ENCODE measurements at regions not wholly inside any gene's neighbourhood (a gene's known extent, or its start where the extent isn't known, plus 50 kb on each side); places are given as distances from the start of the nearest gene placed in this dataset.

DNA sequence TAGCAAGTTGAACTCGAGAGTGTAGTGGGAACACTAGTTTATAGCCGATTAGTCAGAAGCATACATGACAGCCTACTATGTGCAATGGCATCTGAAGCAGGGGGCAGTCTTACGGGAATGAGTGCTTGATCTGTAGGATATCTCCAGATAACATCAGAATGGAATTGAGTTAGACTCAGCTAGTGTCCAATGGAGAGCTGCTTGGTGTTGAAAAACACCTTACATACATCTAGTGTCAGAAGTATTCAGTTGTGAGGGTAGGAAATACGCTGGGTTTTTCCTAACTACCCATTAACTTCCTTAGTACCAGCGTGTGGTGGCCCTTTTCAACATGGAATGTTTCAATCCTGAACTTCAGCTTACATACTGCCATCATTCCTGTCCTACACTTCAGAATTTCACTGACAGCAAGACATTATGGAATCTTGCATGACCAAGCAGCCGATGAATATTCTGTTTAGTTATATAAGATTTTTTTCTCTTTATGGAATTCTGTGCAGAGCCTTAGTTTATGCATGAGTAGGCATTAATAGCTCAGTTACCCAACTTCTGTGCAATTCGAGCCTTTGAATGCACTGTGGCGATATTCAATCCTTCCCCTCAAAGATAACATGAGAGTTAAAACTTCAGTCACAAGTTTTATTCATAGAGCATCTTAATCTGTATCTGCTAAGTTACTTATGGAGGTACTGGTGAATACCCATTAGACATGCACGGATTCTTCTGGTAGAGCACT is 218.6 kb upstream of the MOCS1 start:
- H3K36me3 Mint-ChIP-seq (ENCODE audit: low read depth) = no peaks in the 10 kb centered on the region

DNA sequence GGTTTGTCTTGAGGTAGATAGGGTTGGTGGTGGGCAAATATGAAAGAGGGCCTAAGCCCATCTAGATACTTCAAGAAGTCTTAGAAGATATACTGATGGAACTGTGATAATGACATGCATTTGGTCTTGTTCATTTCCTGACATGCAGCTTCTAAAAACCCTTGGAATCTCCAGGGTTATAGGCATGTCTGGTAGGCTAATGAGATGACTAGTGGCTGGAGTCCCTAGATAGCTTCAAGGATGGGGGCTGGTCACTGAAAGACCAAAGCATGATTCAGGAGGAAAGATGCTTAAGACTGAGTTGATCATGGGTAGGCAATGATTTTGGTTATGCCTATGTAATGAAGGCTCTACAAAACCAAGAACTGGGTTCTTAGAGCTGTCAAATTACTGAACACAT is 217.9 kb upstream of the MOCS1 start:
- Mint-ChIP-seq H3K27ac (no peak overlapping the region), H3K27me3 (ENCODE audit: insufficient read depth) (no peaks in the 10 kb centered on the region; the same call in 1 of the 2 replicates), H3K36me3 (ENCODE audit: low read depth) (no peaks in the 10 kb centered on the region), H3K9me3 (peaks cover 49% of the 10 kb centered on the region), H3K4me1 (ENCODE audit: low read depth) (no peaks in the 10 kb centered on the region), H3K4me3 (no peak overlapping the region)
- TF ChIP-seq, protein P1, sequence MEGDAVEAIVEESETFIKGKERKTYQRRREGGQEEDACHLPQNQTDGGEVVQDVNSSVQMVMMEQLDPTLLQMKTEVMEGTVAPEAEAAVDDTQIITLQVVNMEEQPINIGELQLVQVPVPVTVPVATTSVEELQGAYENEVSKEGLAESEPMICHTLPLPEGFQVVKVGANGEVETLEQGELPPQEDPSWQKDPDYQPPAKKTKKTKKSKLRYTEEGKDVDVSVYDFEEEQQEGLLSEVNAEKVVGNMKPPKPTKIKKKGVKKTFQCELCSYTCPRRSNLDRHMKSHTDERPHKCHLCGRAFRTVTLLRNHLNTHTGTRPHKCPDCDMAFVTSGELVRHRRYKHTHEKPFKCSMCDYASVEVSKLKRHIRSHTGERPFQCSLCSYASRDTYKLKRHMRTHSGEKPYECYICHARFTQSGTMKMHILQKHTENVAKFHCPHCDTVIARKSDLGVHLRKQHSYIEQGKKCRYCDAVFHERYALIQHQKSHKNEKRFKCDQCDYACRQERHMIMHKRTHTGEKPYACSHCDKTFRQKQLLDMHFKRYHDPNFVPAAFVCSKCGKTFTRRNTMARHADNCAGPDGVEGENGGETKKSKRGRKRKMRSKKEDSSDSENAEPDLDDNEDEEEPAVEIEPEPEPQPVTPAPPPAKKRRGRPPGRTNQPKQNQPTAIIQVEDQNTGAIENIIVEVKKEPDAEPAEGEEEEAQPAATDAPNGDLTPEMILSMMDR (IDR thresholded peaks at IDR 0.05) = no peak
- no peak for DNase-seq

More for the DNA sequence above, 218.6 kb upstream of the MOCS1 start:
- H3K4me3 Mint-ChIP-seq = no peak overlapping the region
- H3K4me1 Mint-ChIP-seq (ENCODE audit: low read depth) = no peaks in the 10 kb centered on the region
- no peak for DNase-seq
- no peaks in the 10 kb centered on the region; the same call in 1 of the 2 replicates for H3K27me3 Mint-ChIP-seq (ENCODE audit: insufficient read depth)
- TF ChIP-seq, protein P1 (IDR thresholded peaks at IDR 0.05) = no peak
- H3K27ac Mint-ChIP-seq = no peak overlapping the region
- peaks cover 52% of the 10 kb centered on the region for H3K9me3 Mint-ChIP-seq

DNA sequence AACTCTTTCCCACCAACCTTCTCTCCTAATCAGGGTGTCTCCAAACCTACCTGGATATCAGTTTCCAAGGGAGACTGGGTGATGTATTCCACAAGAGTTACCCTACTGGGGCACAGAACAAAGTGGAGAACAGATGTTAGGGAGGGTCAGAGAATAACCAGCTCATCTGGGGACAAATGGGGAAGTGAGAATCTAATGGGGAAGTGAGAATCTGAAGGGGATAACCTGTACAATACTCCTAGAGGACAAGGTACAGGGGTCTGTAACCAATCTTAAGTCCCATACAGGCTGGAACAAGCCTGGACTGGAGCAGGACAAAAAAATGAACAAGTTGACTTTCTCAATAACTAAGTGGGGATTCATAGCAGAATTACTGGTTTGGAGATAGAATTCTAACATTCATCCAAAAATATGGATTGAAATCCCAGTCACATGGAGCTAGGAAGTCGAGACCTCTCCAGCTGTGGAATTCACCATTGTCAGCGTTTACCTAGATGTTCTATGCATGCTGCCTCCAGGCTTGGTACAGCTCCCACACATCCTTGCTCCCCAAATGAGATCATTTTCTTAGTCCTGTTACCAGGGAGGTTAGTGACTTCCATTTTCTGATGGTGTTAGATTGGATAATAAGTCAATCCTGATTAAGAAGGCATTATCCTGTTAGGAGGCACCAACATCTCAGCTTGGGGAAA is 214.8 kb upstream of the MOCS1 start:
- no peaks in the 10 kb centered on the region for H3K27me3 Mint-ChIP-seq (ENCODE audit: insufficient read depth)
- peaks cover 39% of the 10 kb centered on the region for H3K9me3 Mint-ChIP-seq
- no peak overlapping the region for H3K27ac Mint-ChIP-seq
- no peak overlapping the region for H3K4me3 Mint-ChIP-seq
- no peaks in the 10 kb centered on the region for H3K4me1 Mint-ChIP-seq (ENCODE audit: low read depth)
- no peak for DNase-seq
- H3K36me3 Mint-ChIP-seq (ENCODE audit: low read depth) = no peaks in the 10 kb centered on the region
- TF ChIP-seq, protein P1 (IDR thresholded peaks at IDR 0.05) = no peak

DNA sequence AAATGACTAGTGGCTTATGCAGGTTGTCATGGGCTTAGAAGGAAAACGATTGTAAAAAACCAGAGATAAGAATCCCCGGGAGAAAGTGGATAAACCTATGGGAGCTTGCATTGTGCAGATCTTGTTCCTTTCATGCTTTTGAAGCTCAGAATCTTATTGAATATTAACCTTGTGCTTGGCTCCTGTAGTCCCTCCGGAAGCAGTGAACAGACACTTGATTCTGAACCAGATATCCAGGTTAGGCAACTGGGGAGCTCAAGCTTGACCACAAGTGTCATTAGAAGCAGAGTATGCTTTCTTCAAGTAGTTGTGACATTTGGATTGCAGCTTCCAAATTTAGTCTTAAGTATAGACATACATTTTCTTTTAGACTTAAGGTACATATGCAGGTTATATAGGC is 212.6 kb upstream of the MOCS1 start:
- DNase-seq = no peak
- Mint-ChIP-seq H3K4me1 (ENCODE audit: low read depth) (no peaks in the 10 kb centered on the region), H3K27ac (no peak overlapping the region), H3K9me3 (peaks cover 40% of the 10 kb centered on the region), H3K27me3 (ENCODE audit: insufficient read depth) (no peaks in the 10 kb centered on the region), H3K4me3 (no peak overlapping the region), H3K36me3 (ENCODE audit: low read depth) (no peaks in the 10 kb centered on the region)
- TF ChIP-seq, protein P1 (IDR thresholded peaks at IDR 0.05) = no peak

DNA sequence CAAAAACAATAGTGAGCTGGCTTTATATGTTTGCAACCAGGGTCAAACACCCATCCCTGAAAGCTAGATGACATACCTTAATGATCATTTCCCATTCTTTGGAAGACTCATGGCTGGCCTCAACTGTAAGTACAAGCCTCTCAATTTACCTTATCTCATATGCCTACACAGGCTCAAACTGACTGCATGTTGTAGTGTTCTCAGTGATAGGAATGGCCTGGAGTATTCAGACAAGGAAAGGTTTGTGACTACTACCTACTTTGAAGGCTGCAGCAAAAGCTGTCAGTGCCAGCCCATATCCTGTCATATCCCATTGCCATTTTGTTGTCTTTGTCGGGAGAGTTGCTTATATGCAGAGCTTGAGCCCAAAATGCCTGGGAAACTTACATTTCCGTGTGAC is 205.2 kb upstream of the MOCS1 start:
- H3K4me3 Mint-ChIP-seq = no peak overlapping the region
- no peak overlapping the region for H3K27ac Mint-ChIP-seq
- H3K27me3 Mint-ChIP-seq (ENCODE audit: insufficient read depth) = no peaks in the 10 kb centered on the region

More for the DNA sequence above, 205.2 kb upstream of the MOCS1 start:
- Mint-ChIP-seq H3K9me3 (peaks cover 66% of the 10 kb centered on the region), H3K4me1 (ENCODE audit: low read depth) (no peaks in the 10 kb centered on the region), H3K36me3 (ENCODE audit: low read depth) (peaks cover 5% of the 10 kb centered on the region; the same call in 1 of the 2 replicates)
- TF ChIP-seq, protein P1 (IDR thresholded peaks at IDR 0.05) = no peak
- DNase-seq = no peak
